IMR-90 (cell line): ENCODE measurements at regions not wholly inside any gene's neighbourhood (a gene's known extent, or its start where the extent isn't known, plus 50 kb on each side); places are given as distances from the start of the nearest gene placed in this dataset.

Experiments
- ATAC-seq: fragments of 200-7000 bp; cut with Tn5 transposase; 2 replicates; pipeline ENCODE4 v1.9.1; 2020; ENCODE audit warnings: low read depth, mild to moderate bottlenecking, moderate library complexity
- BruUV-seq: library from RNA; stranded (reverse); fragments of 400-500 nt; replicated peaks from 2 replicates; lab custom pipeline; 2021; lab: Mats Ljungman, UMichigan
- CTCF ChIA-PET: fragments of 300-600 bp; formaldehyde crosslinking; extraction: SDS; loops from one replicate; lab custom pipeline; 2021; ENCODE audit warnings: antibody characterized with exemption; lab: Yijun Ruan, JAX
- POLR2A ChIA-PET: fragments of 300-600 bp; sonication (Branson Sonifier 250); formaldehyde crosslinking; loops from one replicate; lab custom pipeline; 2022; ENCODE audit warnings: antibody characterized with exemption; ENCODE audit not compliant: unreplicated experiment; lab: Charles Lee
- DNase-seq: peaks from one replicate; pipeline ENCODE4 v3.0.0; 2013
- H2AFZ ChIP-seq: replicated peaks from 2 replicates; pipeline ENCODE3; 2013; ENCODE audit warnings: low read length, mild to moderate bottlenecking; ENCODE audit not compliant: poor library complexity
- H2AK5ac ChIP-seq: 2 replicates; pipeline ENCODE4 v1.6.1; 2013; ENCODE audit warnings: low read depth, low read length, inconsistent platforms
- H2AK9ac ChIP-seq: replicated peaks from 2 replicates; pipeline ENCODE3; 2013; ENCODE audit warnings: mild to moderate bottlenecking, low read depth, low read length, moderate library complexity; ENCODE audit not compliant: poor library complexity
- H2BK120ac ChIP-seq: 2 replicates; pipeline ENCODE4 v1.6.1; 2013; ENCODE audit warnings: low read depth, low read length, inconsistent platforms
- H2BK15ac ChIP-seq: 3 replicates; pipeline ENCODE4 v1.6.1; 2013; ENCODE audit warnings: low read depth, low read length, inconsistent platforms
- H2BK20ac ChIP-seq: 2 replicates; pipeline ENCODE4 v1.6.1; 2013; ENCODE audit warnings: low read depth, mild to moderate bottlenecking, inconsistent platforms, low read length, moderate library complexity
- H2BK5ac ChIP-seq: 2 replicates; pipeline ENCODE4 v1.6.1; 2013; ENCODE audit warnings: mild to moderate bottlenecking, low read depth, low read length, inconsistent platforms; ENCODE audit not compliant: poor library complexity, severe bottlenecking
- H3K14ac ChIP-seq: replicated peaks from 2 replicates; pipeline ENCODE4 v1.6.1; 2013; ENCODE audit warnings: low read depth, low read length, inconsistent platforms
- H3K18ac ChIP-seq: 2 replicates; pipeline ENCODE4 v1.6.1; 2013; ENCODE audit warnings: low read depth, low read length, control low read depth
- H3K23ac ChIP-seq: 2 replicates; pipeline ENCODE4 v1.6.1; 2013; ENCODE audit warnings: low read depth, low read length, inconsistent platforms
- H3K27ac ChIP-seq: 2 replicates; pipeline ENCODE4 v1.5.1; 2013; ENCODE audit warnings: mild to moderate bottlenecking, control low read depth, low read length; ENCODE audit not compliant: insufficient read depth
- H3K27me3 ChIP-seq: 2 replicates; pipeline ENCODE4 v1.6.1; 2013; ENCODE audit warnings: low read length; ENCODE audit not compliant: control insufficient read depth, insufficient read depth
- H3K36me3 ChIP-seq: 2 replicates; pipeline ENCODE4 v1.6.1; 2013; ENCODE audit warnings: low read length, mixed read lengths; ENCODE audit not compliant: control insufficient read depth, insufficient read depth
- H3K4ac ChIP-seq: 2 replicates; pipeline ENCODE4 v1.6.1; 2013; ENCODE audit warnings: low read depth, low read length, inconsistent platforms
- H3K4me1 ChIP-seq: 2 replicates; pipeline ENCODE4 v1.6.1; 2013; ENCODE audit warnings: low read length, mixed read lengths; ENCODE audit not compliant: control insufficient read depth, insufficient read depth
- H3K4me2 ChIP-seq: 2 replicates; pipeline ENCODE4 v1.6.1; 2013; ENCODE audit warnings: low read depth, mild to moderate bottlenecking, control low read depth, low read length, moderate library complexity
- H3K4me3 ChIP-seq: 2 replicates; pipeline ENCODE4 v1.5.1; 2013; ENCODE audit warnings: low read depth, mild to moderate bottlenecking, control low read depth, low read length, moderate library complexity; ENCODE audit not compliant: insufficient read depth
- H3K56ac ChIP-seq: 2 replicates; pipeline ENCODE4 v1.6.1; 2013; ENCODE audit warnings: low read length, inconsistent platforms; ENCODE audit not compliant: insufficient read depth; ENCODE audit errors: extremely low read depth
- H3K79me1 ChIP-seq, 2 experiments: 2 replicates each; pipeline ENCODE4 v1.6.1; 2013; ENCODE audit warnings: low read length in 2 of 2, inconsistent platforms in 1 of 2, low read depth in 1 of 2
- H3K9ac ChIP-seq: 2 replicates; pipeline ENCODE4 v1.6.1; 2013; ENCODE audit warnings: low read depth, low read length, control low read depth
- H3K9me1 ChIP-seq: 2 replicates; pipeline ENCODE4 v1.6.1; 2013; ENCODE audit warnings: low read length, inconsistent platforms; ENCODE audit not compliant: insufficient read depth
- H3K9me3 ChIP-seq: 2 replicates; pipeline ENCODE4 v1.6.1; 2013; ENCODE audit warnings: low read length; ENCODE audit not compliant: control insufficient read depth, insufficient read depth
- H4K20me1 ChIP-seq: 2 replicates; pipeline ENCODE4 v1.6.1; 2013; ENCODE audit warnings: low read length, inconsistent platforms; ENCODE audit not compliant: insufficient read depth
- H4K5ac ChIP-seq: 2 replicates; pipeline ENCODE4 v1.6.1; 2013; ENCODE audit warnings: mild to moderate bottlenecking, low read depth, low read length, control low read depth
- H4K8ac ChIP-seq, 2 experiments: 2 replicates each; pipeline ENCODE4 v1.6.1; 2013; ENCODE audit warnings: low read depth in 2 of 2, low read length in 2 of 2, control low read depth in 1 of 2, inconsistent platforms in 1 of 2
- H4K91ac ChIP-seq: 2 replicates; pipeline ENCODE4 v1.6.1; 2013; ENCODE audit warnings: low read depth, low read length, inconsistent platforms; ENCODE audit not compliant: insufficient read depth
- CEBPB ChIP-seq: IDR thresholded peaks from 2 replicates; pipeline ENCODE4 v1.6.1; 2012; ENCODE audit warnings: low read depth, low read length, improper control_type of control experiment
- CHD1 ChIP-seq: IDR thresholded peaks from 2 replicates; pipeline ENCODE4 v1.6.1; 2012; ENCODE audit warnings: low read depth, low read length, improper control_type of control experiment
- SMC3 ChIP-seq: fragments of 150-350 bp; IDR thresholded peaks from 2 replicates; pipeline ENCODE4 v1.6.1; 2016; ENCODE audit warnings: low read depth, mild to moderate bottlenecking, antibody characterized with exemption, low read length, moderate library complexity
- WGBS, 2 experiments: methylation state at CpG; one replicate each; pipeline versions ENCODE4 v1.1.5 to v1.1.7; 2013; ENCODE audit warnings: missing lambda C conversion rate in 2 of 2; ENCODE audit not compliant: insufficient read length in 1 of 2; ENCODE audit errors: extremely low coverage in 2 of 2; 5-methylcytosine and 5-hydroxymethylcytosine counted together
- dilution Hi-C: fragments of 300-500 bp; cut with HindIII; formaldehyde crosslinking; loops from one replicate; pipeline ENCODE4 v1.14.3; 2018; ENCODE audit warnings: low sequenced_read_pairs; ENCODE audit not compliant: unreplicated experiment
- in situ Hi-C: fragments of 300-500 bp; cut with MboI; formaldehyde crosslinking; loops from 3 replicates; pipeline ENCODE4 v1.14.3; 2019; ENCODE audit warnings: low sequenced_read_pairs, inconsistent platforms, mixed read lengths
- intact Hi-C: fragments of 100-400 bp; cut with micrococcal nuclease; formaldehyde crosslinking; loops from 2 replicates; pipeline ENCODE4 v1.10.0; 2022
- TF ChIP-seq, protein P1 (sequence below): fragments of 150-350 bp; IDR thresholded peaks from 2 replicates; pipeline ENCODE4 v1.6.1; 2016; ENCODE audit warnings: low read depth, mild to moderate bottlenecking, low read length, moderate library complexity, borderline replicate concordance
- TF ChIP-seq, protein P2 (sequence below): fragments of 150-350 bp; IDR thresholded peaks from 2 replicates; pipeline ENCODE4 v1.6.1; 2017; ENCODE audit warnings: mild to moderate bottlenecking, antibody characterized with exemption, low read length, low read depth

DNA sequence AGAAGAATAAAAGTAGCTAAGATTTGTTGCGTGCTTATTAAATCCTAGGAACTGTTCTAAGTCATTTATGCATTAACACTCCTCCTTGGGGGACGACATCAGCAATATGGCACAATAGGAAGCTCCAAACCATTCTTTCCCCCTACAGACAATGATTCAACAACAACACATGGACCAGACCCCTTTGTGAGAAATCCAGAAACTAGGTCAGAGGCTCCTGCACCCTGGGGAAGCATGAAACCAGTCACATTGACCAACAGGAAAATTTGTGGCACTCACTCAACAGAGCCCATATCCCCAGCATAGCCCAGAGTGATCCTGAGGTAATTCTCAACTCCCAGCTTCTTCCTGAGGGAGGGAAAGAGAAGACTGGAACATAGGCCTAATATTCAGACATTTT is 294.4 kb downstream of the HINT1 start:
- H3K36me3 ChIP-seq = no peaks in the 10 kb centered on the region
- H2AFZ ChIP-seq = no peak overlapping the region
- no peaks in the 10 kb centered on the region for H3K4me1 ChIP-seq
- no peak overlapping the region for H2AK5ac ChIP-seq
- no peak overlapping the region for H3K14ac ChIP-seq
- no peak overlapping the region for H2BK5ac ChIP-seq
- no peak overlapping the region for H4K8ac ChIP-seq
- no peak for ATAC-seq
- H3K9ac ChIP-seq = no peak overlapping the region
- dilution Hi-C loops = no loop called here
- no peak overlapping the region for H3K4me2 ChIP-seq
- H3K79me1 ChIP-seq = no peaks in the 10 kb centered on the region
- no peaks in the 10 kb centered on the region for H3K9me1 ChIP-seq
- no peak overlapping the region for H3K18ac ChIP-seq
- H3K4me3 ChIP-seq = no peak overlapping the region
- no peak overlapping the region for H3K27ac ChIP-seq
- intact Hi-C loops = loop anchor here (5.0 kb wide), 1 partner anchor 237 kb away; no protein-coding TSS in a partner anchor
- peaks cover 7% of the 10 kb centered on the region; the same call in 1 of the 2 replicates for H3K9me3 ChIP-seq
- CTCF ChIA-PET = interaction anchor here (1.4 kb wide), 1 partner anchor 13 kb away, joined by 3 read pairs; no protein-coding TSS in a partner anchor
- H2BK15ac ChIP-seq = no peak overlapping the region
- H4K91ac ChIP-seq = no peak overlapping the region
- BruUV-seq = no TSS peak
- no peak overlapping the region for H2BK120ac ChIP-seq
- H3K56ac ChIP-seq = no peak overlapping the region
- POLR2A ChIA-PET = no interaction called here
- no peak overlapping the region for H3K23ac ChIP-seq
- no peak overlapping the region for H3K4ac ChIP-seq
- no peaks in the 10 kb centered on the region for H4K20me1 ChIP-seq
- DNase-seq = no peak
- in situ Hi-C loops = no loop called here
- no peak for TF ChIP-seq CHD1
- TF ChIP-seq, protein P1, sequence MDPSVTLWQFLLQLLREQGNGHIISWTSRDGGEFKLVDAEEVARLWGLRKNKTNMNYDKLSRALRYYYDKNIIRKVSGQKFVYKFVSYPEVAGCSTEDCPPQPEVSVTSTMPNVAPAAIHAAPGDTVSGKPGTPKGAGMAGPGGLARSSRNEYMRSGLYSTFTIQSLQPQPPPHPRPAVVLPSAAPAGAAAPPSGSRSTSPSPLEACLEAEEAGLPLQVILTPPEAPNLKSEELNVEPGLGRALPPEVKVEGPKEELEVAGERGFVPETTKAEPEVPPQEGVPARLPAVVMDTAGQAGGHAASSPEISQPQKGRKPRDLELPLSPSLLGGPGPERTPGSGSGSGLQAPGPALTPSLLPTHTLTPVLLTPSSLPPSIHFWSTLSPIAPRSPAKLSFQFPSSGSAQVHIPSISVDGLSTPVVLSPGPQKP = no peak
- TF ChIP-seq, protein P2, sequence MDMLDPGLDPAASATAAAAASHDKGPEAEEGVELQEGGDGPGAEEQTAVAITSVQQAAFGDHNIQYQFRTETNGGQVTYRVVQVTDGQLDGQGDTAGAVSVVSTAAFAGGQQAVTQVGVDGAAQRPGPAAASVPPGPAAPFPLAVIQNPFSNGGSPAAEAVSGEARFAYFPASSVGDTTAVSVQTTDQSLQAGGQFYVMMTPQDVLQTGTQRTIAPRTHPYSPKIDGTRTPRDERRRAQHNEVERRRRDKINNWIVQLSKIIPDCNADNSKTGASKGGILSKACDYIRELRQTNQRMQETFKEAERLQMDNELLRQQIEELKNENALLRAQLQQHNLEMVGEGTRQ = no peak
- no peak for TF ChIP-seq SMC3
- TF ChIP-seq CEBPB = no peak
- no peak overlapping the region for H2AK9ac ChIP-seq
- no CpG with 5 or more reads among the region's 2 CpGs for WGBS, 2 experiments
- H2BK20ac ChIP-seq = no peak overlapping the region
- H3K27me3 ChIP-seq = no peaks in the 10 kb centered on the region
- H4K5ac ChIP-seq = no peak overlapping the region
